ENCODE measurements at regions not wholly inside any gene's neighbourhood (a gene's known extent, or its start where the extent isn't known, plus 50 kb on each side); places are given as distances from the start of the nearest gene placed in this dataset.

GRCh38 chr2:15728245-15728938, 136.7 kb downstream of the DDX1 start:
- TF ChIP-seq, protein P1, sequence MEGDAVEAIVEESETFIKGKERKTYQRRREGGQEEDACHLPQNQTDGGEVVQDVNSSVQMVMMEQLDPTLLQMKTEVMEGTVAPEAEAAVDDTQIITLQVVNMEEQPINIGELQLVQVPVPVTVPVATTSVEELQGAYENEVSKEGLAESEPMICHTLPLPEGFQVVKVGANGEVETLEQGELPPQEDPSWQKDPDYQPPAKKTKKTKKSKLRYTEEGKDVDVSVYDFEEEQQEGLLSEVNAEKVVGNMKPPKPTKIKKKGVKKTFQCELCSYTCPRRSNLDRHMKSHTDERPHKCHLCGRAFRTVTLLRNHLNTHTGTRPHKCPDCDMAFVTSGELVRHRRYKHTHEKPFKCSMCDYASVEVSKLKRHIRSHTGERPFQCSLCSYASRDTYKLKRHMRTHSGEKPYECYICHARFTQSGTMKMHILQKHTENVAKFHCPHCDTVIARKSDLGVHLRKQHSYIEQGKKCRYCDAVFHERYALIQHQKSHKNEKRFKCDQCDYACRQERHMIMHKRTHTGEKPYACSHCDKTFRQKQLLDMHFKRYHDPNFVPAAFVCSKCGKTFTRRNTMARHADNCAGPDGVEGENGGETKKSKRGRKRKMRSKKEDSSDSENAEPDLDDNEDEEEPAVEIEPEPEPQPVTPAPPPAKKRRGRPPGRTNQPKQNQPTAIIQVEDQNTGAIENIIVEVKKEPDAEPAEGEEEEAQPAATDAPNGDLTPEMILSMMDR (IDR thresholded peaks at IDR 0.05), result no peak
- TF ChIP-seq POLR2A (IDR thresholded peaks at IDR 0.05), result no peak

All from uterus (tissue), 2 donors.